ENCODE measurements at regions not wholly inside any gene's neighbourhood (a gene's known extent, or its start where the extent isn't known, plus 50 kb on each side); places are given as distances from the start of the nearest gene placed in this dataset.

DNA sequence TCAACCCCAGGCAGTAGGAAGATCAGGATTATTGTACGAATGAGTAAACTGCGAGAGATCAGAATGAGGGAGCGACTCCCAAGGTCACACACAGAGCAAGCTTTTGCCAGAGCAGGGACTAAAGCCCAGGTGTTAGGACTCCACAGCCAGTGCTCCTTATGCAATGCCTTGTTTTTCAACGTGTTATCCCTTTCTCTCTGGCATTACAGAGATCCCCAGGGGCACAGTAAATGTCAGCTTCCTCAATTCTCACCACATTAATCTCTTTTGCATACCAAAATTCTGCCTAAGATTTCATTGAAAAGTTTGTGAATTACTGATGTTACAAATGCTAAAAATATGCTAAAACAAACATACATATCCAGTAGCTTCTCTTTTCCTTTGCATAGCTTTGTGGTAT, 68.1 kb upstream of the CES5A start:
- no peak for DNase-seq
- intact Hi-C loops (cut with DNase I) = loop anchor here (10.0 kb wide), 1 partner anchor 372 kb away; no protein-coding TSS in a partner anchor

DNA sequence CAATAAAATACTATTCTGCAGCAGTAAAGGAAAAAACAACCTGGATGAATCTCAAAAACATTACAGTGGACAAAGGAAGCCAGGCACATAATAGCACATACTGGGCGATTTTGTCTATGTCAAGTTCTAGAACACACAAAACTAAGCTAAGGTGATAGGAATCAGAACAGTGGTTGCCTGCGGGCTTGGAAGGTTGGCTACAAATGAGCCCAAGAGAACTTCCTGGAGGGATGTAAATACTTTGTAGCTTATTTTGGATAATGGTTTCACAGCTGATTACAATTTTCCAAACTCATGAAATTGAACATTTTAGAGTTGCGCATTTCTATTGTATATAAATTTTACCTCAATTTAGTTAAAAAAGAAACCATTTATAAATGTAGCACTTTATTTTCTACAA, 67.6 kb upstream of the CES5A start:
- intact Hi-C loops (cut with DNase I) = loop anchor here (10.0 kb wide), 1 partner anchor 372 kb away; no protein-coding TSS in a partner anchor
- H3K9me3 ChIP-seq (ENCODE audit: control insufficient read depth in 2 of 3, insufficient read depth in 1 of 3, low read length in 3 of 3) = no peaks in the 10 kb centered on the region

More for the DNA sequence above, 68.1 kb upstream of the CES5A start:
- Histone ChIP-seq H3K4me1 (ENCODE audit: control insufficient read depth in 2 of 3, insufficient read depth in 2 of 3, low read depth in 1 of 3, low read length in 3 of 3) (peaks cover 0 to 2% (median 0%) of the 10 kb centered on the region in 3 donors), H3K27ac (ENCODE audit: low read depth in 2 of 2, low read length in 2 of 2) (no peak overlapping the region), H3K4me3 (ENCODE audit: low read length in 3 of 3) (no peak overlapping the region), H3K27me3 (ENCODE audit: control insufficient read depth, insufficient read depth, low read length) (no peaks in the 10 kb centered on the region), H3K9me3 (ENCODE audit: control insufficient read depth in 2 of 3, insufficient read depth in 1 of 3, low read length in 3 of 3) (no peaks in the 10 kb centered on the region), H3K36me3 (ENCODE audit: control insufficient read depth in 2 of 3, insufficient read depth in 3 of 3, low read length in 3 of 3) (no peaks in the 10 kb centered on the region), H3K9ac (ENCODE audit: low read length in 3 of 3) (no peak overlapping the region)
- FAIRE-seq = no peak
- TF ChIP-seq, protein P1, sequence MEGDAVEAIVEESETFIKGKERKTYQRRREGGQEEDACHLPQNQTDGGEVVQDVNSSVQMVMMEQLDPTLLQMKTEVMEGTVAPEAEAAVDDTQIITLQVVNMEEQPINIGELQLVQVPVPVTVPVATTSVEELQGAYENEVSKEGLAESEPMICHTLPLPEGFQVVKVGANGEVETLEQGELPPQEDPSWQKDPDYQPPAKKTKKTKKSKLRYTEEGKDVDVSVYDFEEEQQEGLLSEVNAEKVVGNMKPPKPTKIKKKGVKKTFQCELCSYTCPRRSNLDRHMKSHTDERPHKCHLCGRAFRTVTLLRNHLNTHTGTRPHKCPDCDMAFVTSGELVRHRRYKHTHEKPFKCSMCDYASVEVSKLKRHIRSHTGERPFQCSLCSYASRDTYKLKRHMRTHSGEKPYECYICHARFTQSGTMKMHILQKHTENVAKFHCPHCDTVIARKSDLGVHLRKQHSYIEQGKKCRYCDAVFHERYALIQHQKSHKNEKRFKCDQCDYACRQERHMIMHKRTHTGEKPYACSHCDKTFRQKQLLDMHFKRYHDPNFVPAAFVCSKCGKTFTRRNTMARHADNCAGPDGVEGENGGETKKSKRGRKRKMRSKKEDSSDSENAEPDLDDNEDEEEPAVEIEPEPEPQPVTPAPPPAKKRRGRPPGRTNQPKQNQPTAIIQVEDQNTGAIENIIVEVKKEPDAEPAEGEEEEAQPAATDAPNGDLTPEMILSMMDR (IDR thresholded peaks at IDR 0.05; ENCODE audit: borderline replicate concordance, extremely low read depth, insufficient read depth) = no peak

DNA sequence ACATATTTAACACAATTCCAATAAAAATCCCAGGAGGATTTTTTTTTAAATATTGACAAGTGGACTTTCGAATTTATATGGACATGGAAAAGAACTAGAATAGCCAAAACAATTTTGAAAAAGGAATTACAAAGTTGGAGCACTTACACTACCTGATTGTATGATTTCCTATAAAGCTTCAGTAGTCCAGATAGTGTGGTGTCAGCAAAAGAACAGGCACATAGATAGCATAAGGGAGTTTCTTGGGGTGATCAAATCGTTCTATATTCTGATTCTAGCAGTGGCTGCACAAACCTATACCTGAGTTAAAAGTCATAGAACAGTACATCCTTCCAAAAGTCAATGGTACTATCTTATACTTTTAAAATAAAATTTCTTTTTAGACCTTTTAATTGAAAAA, 66.4 kb upstream of the CES5A start:
- Histone ChIP-seq H3K27me3 (ENCODE audit: control insufficient read depth, insufficient read depth, low read length) (no peaks in the 10 kb centered on the region), H3K27ac (ENCODE audit: low read depth in 2 of 2, low read length in 2 of 2) (no peak overlapping the region), H3K36me3 (ENCODE audit: control insufficient read depth in 2 of 3, insufficient read depth in 3 of 3, low read length in 3 of 3) (no peaks in the 10 kb centered on the region), H3K9ac (ENCODE audit: low read length in 3 of 3) (no peak overlapping the region), H3K4me1 (ENCODE audit: control insufficient read depth in 2 of 3, insufficient read depth in 2 of 3, low read depth in 1 of 3, low read length in 3 of 3) (no peaks in the 10 kb centered on the region), H3K9me3 (ENCODE audit: control insufficient read depth in 2 of 3, insufficient read depth in 1 of 3, low read length in 3 of 3) (no peaks in the 10 kb centered on the region), H3K4me3 (ENCODE audit: low read length in 3 of 3) (no peak overlapping the region)
- DNase-seq = no peak
- no peak for FAIRE-seq
- TF ChIP-seq, protein P1 (IDR thresholded peaks at IDR 0.05; ENCODE audit: borderline replicate concordance, extremely low read depth, insufficient read depth) = no peak
- intact Hi-C loops (cut with DNase I) = loop anchor here (10.0 kb wide), 1 partner anchor 373 kb away; no protein-coding TSS in a partner anchor

More for the DNA sequence above, 67.6 kb upstream of the CES5A start:
- Histone ChIP-seq H3K27me3 (ENCODE audit: control insufficient read depth, insufficient read depth, low read length) (no peaks in the 10 kb centered on the region), H3K36me3 (ENCODE audit: control insufficient read depth in 2 of 3, insufficient read depth in 3 of 3, low read length in 3 of 3) (no peaks in the 10 kb centered on the region), H3K4me3 (ENCODE audit: low read length in 3 of 3) (no peak overlapping the region), H3K27ac (ENCODE audit: low read depth in 2 of 2, low read length in 2 of 2) (no peak overlapping the region), H3K4me1 (ENCODE audit: control insufficient read depth in 2 of 3, insufficient read depth in 2 of 3, low read depth in 1 of 3, low read length in 3 of 3) (no peaks in the 10 kb centered on the region), H3K9ac (ENCODE audit: low read length in 3 of 3) (no peak overlapping the region)
- DNase-seq (no peak), FAIRE-seq (no peak)
- TF ChIP-seq, protein P1 (IDR thresholded peaks at IDR 0.05; ENCODE audit: borderline replicate concordance, extremely low read depth, insufficient read depth) = no peak

DNA sequence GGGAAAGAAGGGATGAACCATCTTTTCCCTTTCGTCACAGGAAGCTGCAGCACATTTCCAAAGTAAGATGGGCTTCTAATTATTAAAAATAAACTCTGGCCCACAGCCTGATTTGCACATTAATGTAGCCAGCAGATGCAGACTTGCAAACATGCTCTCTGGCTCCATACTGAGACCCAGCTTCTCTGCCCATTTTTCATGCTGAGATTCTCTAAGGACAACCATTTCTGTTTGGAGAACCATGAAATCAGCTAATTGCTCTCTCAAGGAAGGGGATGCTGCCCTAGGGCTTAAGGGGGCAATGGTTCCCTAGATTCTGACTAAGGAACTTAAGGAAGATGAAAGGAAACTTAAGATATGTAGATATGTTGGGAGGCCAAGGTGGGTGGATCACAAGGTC, 63.0 kb upstream of the CES5A start:
- TF ChIP-seq, protein P1 (IDR thresholded peaks at IDR 0.05; ENCODE audit: borderline replicate concordance, extremely low read depth, insufficient read depth) = no peak
- no peaks in the 10 kb centered on the region for H3K36me3 ChIP-seq (ENCODE audit: control insufficient read depth in 2 of 3, insufficient read depth in 3 of 3, low read length in 3 of 3)
- no peak overlapping the region for H3K27ac ChIP-seq (ENCODE audit: low read depth in 2 of 2, low read length in 2 of 2)
- no peak overlapping the region for H3K4me3 ChIP-seq (ENCODE audit: low read length in 3 of 3)
- H3K9ac ChIP-seq (ENCODE audit: low read length in 3 of 3) = no peak overlapping the region
- no peak for FAIRE-seq
- no peaks in the 10 kb centered on the region for H3K27me3 ChIP-seq (ENCODE audit: control insufficient read depth, insufficient read depth, low read length)
- H3K9me3 ChIP-seq (ENCODE audit: control insufficient read depth in 2 of 3, insufficient read depth in 1 of 3, low read length in 3 of 3) = no peaks in the 10 kb centered on the region
- no peaks in the 10 kb centered on the region for H3K4me1 ChIP-seq (ENCODE audit: control insufficient read depth in 2 of 3, insufficient read depth in 2 of 3, low read depth in 1 of 3, low read length in 3 of 3)
- DNase-seq = no peak
- intact Hi-C loops (cut with DNase I) = no loop called here

Data from kidney (tissue), 13 donors.